Endodermal cell (in vitro differentiated cells): ENCODE measurements at regions not wholly inside any gene's neighbourhood (a gene's known extent, or its start where the extent isn't known, plus 50 kb on each side); places are given as distances from the start of the nearest gene placed in this dataset.
A peak's percentile ranks its signal among the peaks of the same experiment; 100 is the strongest.

ENCODE experiments used
- DNase-seq: peaks from one replicate; pipeline ENCODE4 v3.0.0-alpha.2; 2017
- H3K27ac ChIP-seq: 2 replicates; pipeline ENCODE4 v1.5.1; 2013; ENCODE audit warnings: mild to moderate bottlenecking, low read depth, low read length, moderate library complexity
- H3K27me3 ChIP-seq: 2 replicates; pipeline ENCODE4 v1.6.1; 2013; ENCODE audit warnings: mild to moderate bottlenecking, low read length, moderate library complexity; ENCODE audit not compliant: insufficient read depth, control insufficient read depth, poor library complexity, severe bottlenecking
- H3K36me3 ChIP-seq: 2 replicates; pipeline ENCODE4 v1.7.0; 2013; ENCODE audit warnings: mild to moderate bottlenecking, low read length, moderate library complexity; ENCODE audit not compliant: control insufficient read depth, insufficient read depth
- H3K4me1 ChIP-seq: one replicate; pipeline ENCODE4 v1.7.0; 2013; ENCODE audit warnings: low read length; ENCODE audit not compliant: control insufficient read depth, insufficient read depth
- H3K4me3 ChIP-seq: 2 replicates; pipeline ENCODE4 v1.5.1; 2013; ENCODE audit warnings: mild to moderate bottlenecking, low read length, moderate library complexity
- H3K9ac ChIP-seq: 2 replicates; pipeline ENCODE4 v1.6.1; 2013; ENCODE audit warnings: mild to moderate bottlenecking, low read length, moderate library complexity; ENCODE audit not compliant: poor library complexity, severe bottlenecking; ENCODE audit errors: extremely low read depth
- H3K9me3 ChIP-seq: 2 replicates; pipeline ENCODE4 v1.6.1; 2013; ENCODE audit warnings: mild to moderate bottlenecking, low read length, moderate library complexity; ENCODE audit not compliant: control insufficient read depth
- H3K27ac Mint-ChIP-seq: 2 replicates; pipeline ENCODE4 v1.8.0; 2020; ENCODE audit warnings: mixed read lengths
- H3K27me3 Mint-ChIP-seq: 2 replicates; pipeline ENCODE4 v1.8.0; 2021; ENCODE audit warnings: mild to moderate bottlenecking, mixed read lengths; ENCODE audit not compliant: insufficient read depth
- H3K36me3 Mint-ChIP-seq: 2 replicates; pipeline ENCODE4 v1.8.0; 2020; ENCODE audit warnings: low read depth, mixed read lengths
- H3K4me1 Mint-ChIP-seq: 2 replicates; pipeline ENCODE4 v1.8.0; 2020; ENCODE audit warnings: mixed read lengths
- H3K4me3 Mint-ChIP-seq: 2 replicates; pipeline ENCODE4 v1.8.0; 2020; ENCODE audit warnings: mild to moderate bottlenecking, moderate library complexity, mixed read lengths
- H3K9me3 Mint-ChIP-seq: 2 replicates; pipeline ENCODE4 v1.8.0; 2020; ENCODE audit warnings: mild to moderate bottlenecking, mixed read lengths
- CTCF ChIP-seq: fragments of 200-600 bp; sonication (generic); conservative IDR thresholded peaks from 2 replicates; pipeline ENCODE4 v1.5.0; 2021; ENCODE audit warnings: antibody characterized with exemption, mild to moderate bottlenecking
- WGBS, 2 experiments: methylation state at CpG; one replicate each; pipeline versions ENCODE4 v1.1.5 to v1.1.7; 2013; ENCODE audit warnings: missing lambda C conversion rate in 2 of 2, mixed read lengths in 1 of 2; ENCODE audit not compliant: insufficient coverage in 1 of 2, insufficient read length in 1 of 2; 5-methylcytosine and 5-hydroxymethylcytosine counted together

DNA sequence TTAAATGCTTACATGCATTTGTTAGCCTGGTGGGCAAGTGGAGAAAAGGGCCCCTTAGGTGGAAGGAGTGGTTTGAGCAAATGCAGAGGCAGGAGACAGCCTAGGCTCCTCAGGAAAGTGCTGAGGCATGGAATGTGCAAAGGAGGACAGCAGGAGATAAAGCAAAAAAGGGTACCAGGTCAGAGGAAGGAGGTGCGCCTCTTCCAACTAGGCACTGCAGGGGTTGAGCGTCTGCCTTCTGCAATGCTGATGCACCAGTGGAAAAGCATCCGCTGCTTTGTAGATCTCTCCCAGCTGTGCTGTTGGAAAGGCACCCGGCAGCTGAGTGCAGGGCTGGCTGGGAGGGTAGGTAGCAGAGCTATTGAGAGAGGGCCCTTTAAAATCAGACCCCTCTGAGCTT is 287.0 kb upstream of the XYLT1 start:
- H3K27ac ChIP-seq = no peak overlapping the region
- DNase-seq = peak; percentile 87
- no peak for TF ChIP-seq CTCF
- H3K4me1 ChIP-seq = no peaks in the 10 kb centered on the region
- WGBS, 2 experiments = 44 to 54% methylated on average over 3 to 4 of the region's 4 CpGs
- no peak overlapping the region for H3K9ac ChIP-seq
- H3K9me3 Mint-ChIP-seq = peaks cover 5% of the 10 kb centered on the region
- H3K4me3 Mint-ChIP-seq = no peak overlapping the region
- no peak overlapping the region for H3K27ac Mint-ChIP-seq
- H3K27me3 Mint-ChIP-seq = no peaks in the 10 kb centered on the region
- H3K36me3 Mint-ChIP-seq = no peaks in the 10 kb centered on the region
- no peaks in the 10 kb centered on the region for H3K36me3 ChIP-seq
- H3K27me3 ChIP-seq = no peaks in the 10 kb centered on the region
- H3K4me3 ChIP-seq = no peak overlapping the region
- H3K4me1 Mint-ChIP-seq = peaks cover 3% of the 10 kb centered on the region
- peaks cover 7% of the 10 kb centered on the region for H3K9me3 ChIP-seq

GRCh38 chr16:17755158-17755557 is 284.4 kb upstream of the XYLT1 start:
- H3K27me3 ChIP-seq = no peaks in the 10 kb centered on the region
- 95 to 100% methylated on average over 1 of the region's 1 CpG for WGBS, 2 experiments
- H3K9me3 ChIP-seq = peaks cover 7% of the 10 kb centered on the region
- Mint-ChIP-seq H3K36me3 (no peaks in the 10 kb centered on the region), H3K4me3 (no peak overlapping the region), H3K9me3 (peaks cover 5% of the 10 kb centered on the region), H3K27ac (no peak overlapping the region), H3K27me3 (no peaks in the 10 kb centered on the region), H3K4me1 (peaks cover 3% of the 10 kb centered on the region)
- H3K36me3 ChIP-seq = no peaks in the 10 kb centered on the region
- H3K27ac ChIP-seq = no peak overlapping the region
- TF ChIP-seq CTCF = no peak
- no peak for DNase-seq
- H3K4me3 ChIP-seq = no peak overlapping the region
- no peak overlapping the region for H3K9ac ChIP-seq
- no peaks in the 10 kb centered on the region for H3K4me1 ChIP-seq

- H3K27ac Mint-ChIP-seq = no peak overlapping the region
- H3K4me3 Mint-ChIP-seq = no peak overlapping the region
- no peak for TF ChIP-seq CTCF
- H3K4me1 ChIP-seq = no peaks in the 10 kb centered on the region
- H3K4me3 ChIP-seq = no peak overlapping the region
- DNase-seq = no peak
- 89 to 98% methylated on average over 5 to 6 of the region's 6 CpGs for WGBS, 2 experiments
- H3K4me1 Mint-ChIP-seq = peaks cover 7% of the 10 kb centered on the region
- no peaks in the 10 kb centered on the region for H3K27me3 ChIP-seq
- peaks cover 5% of the 10 kb centered on the region for H3K9me3 Mint-ChIP-seq
- no peak overlapping the region for H3K27ac ChIP-seq
- no peak overlapping the region for H3K9ac ChIP-seq
- no peaks in the 10 kb centered on the region for H3K36me3 ChIP-seq
- H3K27me3 Mint-ChIP-seq = peaks cover 2% of the 10 kb centered on the region
- H3K36me3 Mint-ChIP-seq = no peaks in the 10 kb centered on the region
- peaks cover 12% of the 10 kb centered on the region for H3K9me3 ChIP-seq
Observed at GRCh38 chr16:17753434-17753833, 282.7 kb upstream of the XYLT1 start.
